CD4-positive, alpha-beta T cell (primary cell): ENCODE measurements at regions not wholly inside any gene's neighbourhood (a gene's known extent, or its start where the extent isn't known, plus 50 kb on each side); places are given as distances from the start of the nearest gene placed in this dataset.

Source experiments
- ATAC-seq: fragments of 200-7000 bp; cut with Tn5 transposase; one replicate; pipeline ENCODE4 v1.10.0; 2022; ENCODE audit warnings: mild to moderate bottlenecking; ENCODE audit not compliant: poor library complexity
- CTCF ChIA-PET: fragments of 350-600 bp; sonication (Branson Sonifier 250); formaldehyde crosslinking; loops from one replicate; lab custom pipeline; 2021; ENCODE audit warnings: antibody characterized with exemption, inconsistent platforms; lab: Charles Lee
- POLR2A ChIA-PET: fragments of 350-600 bp; sonication (Branson Sonifier 250); formaldehyde crosslinking; loops from one replicate; lab custom pipeline; 2021; ENCODE audit warnings: antibody characterized with exemption, inconsistent platforms; lab: Charles Lee
- DNase-seq, 14 experiments: peaks; one replicate each; pipeline ENCODE4 v3.0.0-alpha.2; 2013 to 2020; ENCODE audit warnings: mixed read lengths in 2 of 14
- H3K27ac ChIP-seq, 2 donors: one replicate each; pipeline versions ENCODE4 v1.5.1 to v1.7.0; 2013; ENCODE audit warnings: low read length in 2 of 2, low read depth in 1 of 2, mild to moderate bottlenecking in 1 of 2
- H3K27me3 ChIP-seq, 2 experiments: 1 replicate in 1 of 2; 2 replicates in 1 of 2; pipeline versions ENCODE4 v1.6.1 to v1.7.0; 2013; ENCODE audit warnings: low read length in 2 of 2, control low read depth in 1 of 2, mild to moderate bottlenecking in 1 of 2, moderate library complexity in 1 of 2; ENCODE audit not compliant: insufficient read depth in 2 of 2, control insufficient read depth in 1 of 2
- H3K36me3 ChIP-seq: one replicate; pipeline ENCODE4 v1.6.1; 2013; ENCODE audit warnings: low read length, control low read depth; ENCODE audit not compliant: insufficient read depth
- H3K4me1 ChIP-seq: one replicate; pipeline ENCODE4 v1.6.1; 2013; ENCODE audit warnings: low read length, control low read depth; ENCODE audit not compliant: insufficient read depth
- H3K4me3 ChIP-seq: one replicate; pipeline ENCODE4 v1.5.1; 2013; ENCODE audit warnings: mild to moderate bottlenecking, low read length, moderate library complexity
- H3K9me3 ChIP-seq, 2 experiments: 1 replicate in 1 of 2; 2 replicates in 1 of 2; pipeline versions ENCODE4 v1.6.1 to v1.7.0; 2013; ENCODE audit warnings: low read length in 2 of 2, mild to moderate bottlenecking in 2 of 2, control low read depth in 1 of 2, moderate library complexity in 1 of 2; ENCODE audit not compliant: control insufficient read depth in 1 of 2, insufficient read depth in 1 of 2
- H3K27ac Mint-ChIP-seq: one replicate; pipeline ENCODE4 v1.8.0; 2020; ENCODE audit warnings: mixed read lengths
- H3K27me3 Mint-ChIP-seq: one replicate; pipeline ENCODE4 v1.8.0; 2021; ENCODE audit warnings: mixed read lengths
- H3K36me3 Mint-ChIP-seq: one replicate; pipeline ENCODE4 v1.8.0; 2021; ENCODE audit warnings: low read depth, mixed read lengths
- H3K4me1 Mint-ChIP-seq: one replicate; pipeline ENCODE4 v1.8.0; 2021; ENCODE audit warnings: low read depth, mixed read lengths
- H3K4me3 Mint-ChIP-seq: one replicate; pipeline ENCODE4 v1.8.0; 2020; ENCODE audit warnings: mild to moderate bottlenecking, mixed read lengths
- H3K9me3 Mint-ChIP-seq: one replicate; pipeline ENCODE4 v1.8.0; 2020; ENCODE audit warnings: mixed read lengths
- CTCF ChIP-seq: fragments of 200-600 bp; IDR thresholded peaks from one replicate; pipeline ENCODE4 v1.8.0; 2022; ENCODE audit warnings: antibody characterized with exemption, mild to moderate bottlenecking
- intact Hi-C, 2 experiments: fragments of 100-400 bp; cut with DNase I in 1 of 2; cut with micrococcal nuclease in 1 of 2; formaldehyde crosslinking; loops; one replicate each; pipeline versions ENCODE4 v1.15.1 to v1.9.0; 2023 to 2025; cut with DNase I, micrococcal nuclease

DNA sequence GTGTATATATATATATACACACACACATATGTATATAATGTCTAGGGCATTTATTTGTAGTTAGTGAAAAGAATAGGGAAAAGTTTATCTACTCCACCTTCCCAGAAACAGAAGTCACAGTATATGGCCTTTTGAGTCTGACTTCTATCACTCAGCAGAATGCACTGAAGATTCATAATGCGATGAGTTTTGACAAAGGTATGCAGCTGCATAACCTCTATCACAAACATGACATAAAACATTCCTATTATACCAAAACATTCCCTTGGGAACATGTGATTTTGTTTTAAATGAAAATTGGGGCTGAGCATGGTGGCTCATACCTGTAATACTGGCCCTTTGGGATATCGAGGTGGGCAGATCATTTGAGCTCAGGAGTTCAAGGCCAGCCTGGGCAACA is 137.3 kb upstream of the EEPD1 start:
- Histone ChIP-seq H3K27ac (no peak overlapping the region), H3K4me3 (no peak overlapping the region), H3K27me3 (no peaks in the 10 kb centered on the region), H3K4me1 (no peaks in the 10 kb centered on the region), H3K9me3 (no peaks in the 10 kb centered on the region), H3K36me3 (no peaks in the 10 kb centered on the region)
- Mint-ChIP-seq H3K4me3 (no peak overlapping the region), H3K27me3 (no peaks in the 10 kb centered on the region), H3K27ac (no peak overlapping the region), H3K36me3 (no peaks in the 10 kb centered on the region), H3K9me3 (no peaks in the 10 kb centered on the region), H3K4me1 (no peaks in the 10 kb centered on the region)
- DNase-seq (no peak), ATAC-seq (no peak)
- ChIA-PET CTCF (interaction anchor here (1.0 kb wide), 1 partner anchor 10 kb away, joined by 3 read pairs; no protein-coding TSS in a partner anchor), POLR2A (no interaction called here)
- intact Hi-C loops, result no loop called here
- no peak for TF ChIP-seq CTCF

- ChIA-PET POLR2A (no interaction called here), CTCF (no interaction called here)
- no peak overlapping the region for H3K27ac Mint-ChIP-seq
Observed at GRCh38 chr7:36016648-36017047, 136.4 kb upstream of the EEPD1 start.

GRCh38 chr7:36017111-36017510 is 135.9 kb upstream of the EEPD1 start:
- Histone ChIP-seq H3K27ac (no peak overlapping the region), H3K27me3 (no peaks in the 10 kb centered on the region), H3K9me3 (no peaks in the 10 kb centered on the region), H3K36me3 (no peaks in the 10 kb centered on the region), H3K4me1 (no peaks in the 10 kb centered on the region), H3K4me3 (no peak overlapping the region)
- H3K4me1 Mint-ChIP-seq, result no peaks in the 10 kb centered on the region
- TF ChIP-seq CTCF, result no peak
- H3K9me3 Mint-ChIP-seq, result no peaks in the 10 kb centered on the region
- ChIA-PET POLR2A (no interaction called here), CTCF (no interaction called here)
- H3K27me3 Mint-ChIP-seq, result no peaks in the 10 kb centered on the region
- H3K36me3 Mint-ChIP-seq, result no peaks in the 10 kb centered on the region
- ATAC-seq (no peak), DNase-seq (no peak)
- intact Hi-C loops, result no loop called here
- H3K4me3 Mint-ChIP-seq, result no peak overlapping the region
- H3K27ac Mint-ChIP-seq, result no peak overlapping the region

More at GRCh38 chr7:36016648-36017047, 136.4 kb upstream of the EEPD1 start:
- Histone ChIP-seq H3K4me3 (no peak overlapping the region), H3K27me3 (no peaks in the 10 kb centered on the region), H3K36me3 (no peaks in the 10 kb centered on the region), H3K9me3 (no peaks in the 10 kb centered on the region), H3K27ac (no peak overlapping the region), H3K4me1 (no peaks in the 10 kb centered on the region)
- H3K9me3 Mint-ChIP-seq, result no peaks in the 10 kb centered on the region
- H3K36me3 Mint-ChIP-seq, result no peaks in the 10 kb centered on the region
- no peak for TF ChIP-seq CTCF
- DNase-seq (no peak), ATAC-seq (no peak)
- intact Hi-C loops, result no loop called here
- H3K4me3 Mint-ChIP-seq, result no peak overlapping the region
- no peaks in the 10 kb centered on the region for H3K27me3 Mint-ChIP-seq
- H3K4me1 Mint-ChIP-seq, result no peaks in the 10 kb centered on the region
